SHP77 treated with DMSO at 0.1 percent for 48 hours (cell line): ENCODE measurements at regions not wholly inside any gene's neighbourhood (a gene's known extent, or its start where the extent isn't known, plus 50 kb on each side); places are given as distances from the start of the nearest gene placed in this dataset.

Experiments
- DNase-seq: peaks from one replicate; lab custom pipeline; 2025; lab: John Stamatoyannopoulos, UW

- no peak for DNase-seq
Measured at GRCh38 chr10:2445370-2445769, 622.0 kb upstream of the PFKP start.

DNA sequence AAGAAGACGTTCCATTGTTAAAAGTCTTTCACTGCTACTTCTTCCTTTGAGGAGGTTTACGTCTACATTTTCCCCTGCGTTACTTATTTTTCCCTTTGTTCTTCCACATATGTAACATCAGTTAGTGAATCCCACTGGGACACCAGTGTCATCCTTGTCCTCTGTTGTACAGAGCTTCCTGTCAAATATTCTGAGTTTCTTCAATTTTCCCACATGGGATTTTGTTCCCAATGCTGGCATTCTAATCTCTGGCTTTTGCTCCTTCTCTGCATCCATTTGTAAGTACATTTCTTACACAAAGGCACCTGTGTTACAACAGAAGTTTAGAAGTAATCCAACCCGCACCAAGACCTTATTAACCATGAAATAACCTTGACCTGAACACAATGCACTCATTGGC is 627.4 kb upstream of the PFKP start:
- no peak for DNase-seq

DNA sequence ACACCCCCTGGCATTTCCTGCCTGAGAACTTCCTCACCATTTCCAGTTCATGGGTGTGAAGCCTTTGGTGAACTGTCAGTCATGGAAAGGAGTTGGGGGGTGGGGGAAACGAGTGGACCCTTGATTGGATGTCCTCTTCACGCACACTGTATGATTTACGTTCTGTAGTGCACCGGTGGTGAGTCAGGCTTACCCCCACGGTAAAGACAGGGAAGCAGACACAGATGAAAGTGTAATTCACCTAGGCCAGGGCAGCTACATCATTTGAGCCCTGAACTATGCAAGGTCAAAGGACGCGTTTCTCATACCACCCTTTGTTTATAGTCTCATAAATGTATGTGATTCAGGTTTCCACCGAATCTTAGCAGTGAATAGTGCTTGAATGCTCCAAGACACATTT is 628.3 kb upstream of the PFKP start:
- no peak for DNase-seq

- DNase-seq = no peak
Measured at GRCh38 chr10:2438248-2438939, 629.0 kb upstream of the PFKP start.

DNA sequence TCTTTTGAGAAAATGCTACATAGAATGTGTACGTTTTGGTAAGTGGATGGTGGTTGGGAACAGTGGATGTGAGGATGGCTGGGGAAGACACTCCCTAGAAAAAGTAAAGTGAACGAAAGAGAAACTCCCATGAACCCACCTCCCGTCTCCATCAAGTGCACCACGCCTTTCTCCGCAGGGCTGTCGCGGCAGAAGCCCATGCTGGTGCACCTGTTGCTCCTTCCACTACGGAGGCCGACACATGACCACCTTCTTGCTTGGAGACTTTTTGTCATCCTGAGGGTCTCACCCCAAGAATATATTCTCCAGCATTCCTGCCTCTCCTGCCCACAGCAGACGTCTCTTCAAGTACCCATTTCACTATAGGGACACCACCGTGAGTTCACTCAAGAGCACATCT is 630.4 kb upstream of the PFKP start:
- DNase-seq = no peak

GRCh38 chr10:2431961-2432360 is 635.4 kb upstream of the PFKP start:
- DNase-seq = no peak

DNA sequence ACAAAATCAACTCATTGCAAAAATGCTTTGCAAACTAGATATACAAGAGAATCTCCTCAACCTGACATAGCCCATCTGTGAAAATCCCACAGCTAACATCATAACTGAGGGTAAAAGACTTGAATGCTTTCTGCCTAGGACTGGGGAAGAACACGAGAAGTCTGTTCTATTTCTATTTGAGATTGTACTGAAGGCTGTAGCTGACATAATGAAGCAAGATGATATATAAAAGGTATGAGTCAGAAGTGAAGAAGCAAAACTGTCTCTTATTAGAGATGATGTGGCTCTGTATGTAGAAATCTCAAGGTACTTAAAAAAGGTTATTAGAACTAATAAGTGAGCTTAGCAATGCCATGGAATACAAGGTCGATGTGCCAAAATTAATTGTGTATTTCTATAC is 639.9 kb upstream of the PFKP start:
- no peak for DNase-seq

GRCh38 chr10:2425320-2425719 is 642.0 kb upstream of the PFKP start:
- no peak for DNase-seq

DNA sequence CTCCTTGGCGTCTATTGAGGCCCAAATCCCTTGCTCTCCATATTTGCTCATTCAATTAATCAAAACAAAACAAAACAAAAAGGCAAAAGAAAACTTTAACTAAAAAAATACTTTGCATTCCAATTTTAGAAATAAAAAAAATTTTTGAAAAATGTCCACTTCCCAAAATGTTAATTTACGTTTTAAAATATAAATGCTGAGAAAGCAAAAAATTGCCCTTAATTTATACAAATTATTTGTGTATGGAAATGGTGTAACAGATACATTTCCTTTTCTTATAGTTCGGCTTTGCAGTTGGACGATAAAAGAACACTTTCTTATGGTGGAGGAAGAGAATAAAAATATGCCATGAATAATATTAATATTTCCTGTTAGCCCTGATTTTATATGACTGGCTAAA is 652.8 kb upstream of the PFKP start:
- DNase-seq = no peak

DNA sequence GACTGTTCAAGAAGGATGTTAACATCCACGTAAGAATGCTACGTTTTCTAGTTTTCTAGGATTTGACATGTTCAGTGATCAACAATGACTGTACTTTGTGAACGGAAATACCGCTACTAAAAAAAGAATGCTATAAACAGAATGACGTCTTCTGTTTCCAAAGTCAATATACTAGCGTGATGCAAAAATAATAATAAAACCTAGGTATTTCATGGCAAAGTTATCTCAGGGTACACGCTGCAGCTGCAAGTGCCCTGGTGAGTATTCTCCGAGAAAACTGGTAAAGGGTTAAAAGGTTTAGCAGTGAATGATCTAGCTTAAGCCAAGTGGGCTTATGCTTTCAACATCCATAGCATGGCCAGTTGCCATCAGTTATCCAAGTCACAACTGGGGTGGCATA is 653.3 kb upstream of the PFKP start:
- no peak for DNase-seq

- no peak for DNase-seq
Measured at GRCh38 chr10:2410049-2410448, 657.3 kb upstream of the PFKP start.

- no peak for DNase-seq
Measured at GRCh38 chr10:2401459-2401858, 664.1 kb upstream of the ADARB2 start.

- no peak for DNase-seq
Measured at GRCh38 chr10:2399482-2399881, 662.2 kb upstream of the ADARB2 start.

- no peak for DNase-seq
Measured at GRCh38 chr10:2392145-2392812, 655.0 kb upstream of the ADARB2 start.

DNA sequence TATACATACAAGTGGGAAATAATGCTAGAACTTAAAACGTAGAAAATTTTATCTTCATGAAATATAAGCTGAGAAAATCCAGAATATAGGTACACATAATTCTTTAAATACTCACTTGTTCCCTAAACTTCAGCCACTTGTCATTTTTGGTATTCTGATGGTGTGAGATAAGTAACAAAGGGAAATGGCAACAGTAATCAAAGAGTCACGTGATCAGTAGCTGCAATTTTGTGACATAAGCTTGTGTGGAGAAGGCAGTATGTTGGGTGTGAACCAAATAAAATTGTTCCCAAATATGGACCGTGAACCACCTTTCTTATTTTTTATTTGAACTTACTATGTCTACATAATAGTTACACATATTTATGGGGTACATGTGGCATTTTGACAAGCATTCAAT is 650.3 kb upstream of the ADARB2 start:
- no peak for DNase-seq

- DNase-seq = no peak
Measured at GRCh38 chr10:2387261-2387660, 649.9 kb upstream of the ADARB2 start.

DNA sequence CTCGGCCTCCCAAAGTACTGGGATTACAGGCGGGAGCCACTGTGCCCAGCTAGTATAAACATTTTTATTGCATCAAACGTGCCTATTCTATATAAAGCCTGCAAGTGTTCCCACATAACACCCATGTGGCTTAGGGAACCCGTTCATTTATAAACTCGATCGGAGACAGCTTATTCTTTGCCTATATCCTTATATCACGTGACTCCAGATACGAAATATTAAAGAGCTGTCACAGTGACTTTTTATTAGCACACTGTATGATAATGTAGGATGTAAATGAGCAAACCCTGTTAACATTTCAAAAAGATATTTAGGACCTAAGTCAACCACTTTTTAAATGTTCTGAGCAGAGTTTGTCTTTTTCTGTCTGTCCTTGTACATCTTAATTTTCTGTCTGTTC is 642.9 kb upstream of the ADARB2 start:
- no peak for DNase-seq

GRCh38 chr10:2367083-2367482 is 629.8 kb upstream of the ADARB2 start:
- DNase-seq = no peak

- DNase-seq = no peak
Measured at GRCh38 chr10:2366264-2366931, 629.1 kb upstream of the ADARB2 start.

- DNase-seq = no peak
Measured at GRCh38 chr10:2362331-2362730, 625.0 kb upstream of the ADARB2 start.

DNA sequence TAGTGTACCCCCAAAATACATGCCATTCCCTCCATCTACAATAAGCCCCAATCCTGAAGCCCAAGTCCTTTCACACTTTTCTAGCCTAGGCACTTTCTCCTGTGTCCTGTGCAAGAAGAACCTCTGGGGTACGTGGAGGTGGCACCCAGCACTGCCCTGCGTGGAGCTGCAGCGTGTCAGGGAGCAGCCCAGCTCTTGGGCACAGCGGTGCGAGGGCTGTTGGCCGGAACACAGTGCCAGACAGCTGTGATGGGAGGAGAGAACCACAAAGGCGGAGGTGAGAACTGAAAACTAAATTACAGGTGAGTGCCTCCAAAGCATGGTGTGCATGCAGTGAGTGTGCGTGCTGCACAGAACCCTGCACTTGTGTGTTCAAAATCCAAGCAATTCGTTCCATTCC is 621.3 kb upstream of the ADARB2 start:
- DNase-seq = no peak

DNA sequence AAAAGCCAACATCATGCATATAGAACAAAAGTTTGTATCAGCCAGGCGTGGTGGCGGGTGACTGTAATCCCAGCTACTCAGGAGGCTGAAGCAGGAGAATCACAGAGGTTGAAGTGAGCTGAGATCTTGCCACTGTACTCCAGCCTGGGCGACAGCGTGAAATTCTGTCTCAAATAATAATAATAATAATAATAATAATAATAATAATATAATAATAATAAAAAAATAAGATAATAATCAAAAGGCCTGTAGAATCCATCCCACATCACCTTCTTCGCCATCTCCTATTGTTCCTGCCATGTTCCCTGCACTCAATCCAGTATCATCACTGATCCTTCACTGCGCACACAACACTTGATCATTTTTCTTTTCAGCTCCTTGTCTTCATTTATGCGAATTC is 619.3 kb upstream of the ADARB2 start:
- DNase-seq = no peak

- DNase-seq = no peak
Measured at GRCh38 chr10:2351566-2351965, 614.2 kb upstream of the ADARB2 start.

- no peak for DNase-seq
Measured at GRCh38 chr10:2342206-2342605, 604.9 kb upstream of the ADARB2 start.
